Activated CD4-positive, alpha-beta T cell treated with anti-CD3 and anti-CD28 coated beads for 48 hours (primary cell): ENCODE measurements at regions not wholly inside any gene's neighbourhood (a gene's known extent, or its start where the extent isn't known, plus 50 kb on each side); places are given as distances from the start of the nearest gene placed in this dataset.
"Not testable (repeated sequence)": the region's sequence is repeated elsewhere in the genome, so short reads cannot be mapped to it uniquely, and the experiment has no call there.

Experiments
- DNase-seq: peaks from one replicate; pipeline ENCODE4 v3.0.0-alpha.2; 2020

DNA sequence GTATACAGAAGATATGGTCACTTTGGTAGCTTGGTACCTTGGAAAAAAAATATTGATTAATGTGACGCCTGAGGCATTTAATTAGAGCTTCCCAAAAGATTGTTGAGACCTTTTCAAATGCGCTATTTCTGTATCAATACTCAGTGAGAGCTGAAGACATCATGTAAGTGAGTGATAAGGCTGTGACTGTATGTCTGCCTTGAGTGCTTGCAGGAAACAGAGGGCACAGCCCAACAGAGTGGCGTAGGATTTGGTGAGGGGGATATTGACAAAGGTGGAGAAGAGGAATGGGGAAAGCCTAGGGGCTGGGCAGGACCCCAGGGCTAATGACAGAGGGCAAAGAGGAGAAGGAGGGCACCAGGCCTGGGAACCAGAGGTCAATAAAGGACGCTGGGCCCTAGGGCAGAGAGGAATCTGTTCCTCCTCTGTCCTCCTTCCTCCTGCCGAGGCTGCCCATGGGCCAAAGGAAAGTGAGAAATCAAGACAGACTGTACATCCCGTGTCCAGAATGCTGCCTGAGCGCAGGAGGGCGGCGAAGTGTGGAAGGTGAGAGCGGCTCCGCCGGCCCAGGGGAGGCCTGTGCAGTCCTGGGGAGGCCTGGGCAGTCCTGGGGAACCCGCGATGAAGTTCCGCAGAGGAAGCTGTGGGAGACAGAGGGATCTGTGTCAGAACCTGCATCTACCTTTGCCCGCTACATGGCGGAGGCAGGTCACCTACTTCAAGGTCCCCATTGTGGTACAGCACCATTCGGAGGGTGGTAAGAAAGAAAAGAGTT lies 228.6 kb upstream of the PIEZO2 start:
- DNase-seq: no peak

DNA sequence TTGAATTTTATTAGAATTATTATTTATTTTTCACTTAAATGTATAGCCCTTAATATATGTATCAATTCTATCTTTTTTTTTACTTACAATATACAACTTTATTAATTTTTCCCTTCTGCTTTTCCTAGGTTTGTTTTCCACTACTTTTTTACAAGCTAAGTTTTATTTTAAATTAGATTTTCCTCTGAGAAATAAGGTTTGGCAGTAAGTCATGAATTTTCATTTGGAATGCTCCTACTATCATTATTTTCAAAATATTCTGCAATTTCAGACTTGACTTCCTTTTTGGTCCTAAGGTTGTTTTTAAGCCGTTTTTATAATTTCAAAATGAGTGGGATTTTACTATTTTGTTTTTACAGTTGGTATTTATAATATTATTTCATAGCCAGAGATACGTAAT lies 222.8 kb upstream of the PIEZO2 start:
- DNase-seq: no peak

DNA sequence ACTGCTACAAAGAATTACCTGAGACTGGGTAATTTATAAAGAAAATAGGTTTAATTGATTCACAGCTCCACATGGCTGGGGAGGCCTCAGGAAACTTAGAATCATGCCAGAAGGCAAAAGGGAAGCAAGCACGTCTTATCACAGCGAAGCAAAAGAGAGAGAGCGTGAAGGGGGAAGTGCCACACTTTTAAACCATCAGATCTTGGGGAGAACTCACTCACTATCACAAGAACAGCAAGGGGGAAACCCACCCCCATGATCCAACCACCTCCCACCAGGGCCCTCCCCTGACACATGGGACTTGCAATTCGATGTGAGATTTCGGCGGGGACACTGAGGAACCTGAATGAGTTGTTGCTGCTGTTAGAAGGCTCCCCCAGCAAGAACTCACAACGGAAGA lies 220.2 kb upstream of the PIEZO2 start:
- no peak for DNase-seq

DNA sequence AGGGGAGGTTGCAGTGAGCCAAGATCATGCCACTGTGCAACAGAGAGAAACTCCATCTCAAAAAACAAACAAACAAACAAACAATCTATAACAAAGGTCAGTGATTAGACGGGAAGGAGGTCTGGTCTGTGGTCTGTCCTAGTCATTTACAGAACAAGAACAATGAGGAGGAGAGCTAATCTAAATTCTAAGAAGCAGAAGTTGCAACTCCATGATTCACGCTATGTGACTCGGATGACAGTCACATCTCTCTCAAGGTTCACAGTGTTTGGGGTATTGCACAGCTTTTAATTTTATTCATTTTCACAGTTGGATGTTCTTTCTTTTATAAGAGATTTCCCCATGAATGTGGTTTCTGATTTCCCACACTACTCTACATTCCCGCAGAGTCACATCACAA lies 218.7 kb upstream of the PIEZO2 start:
- DNase-seq: no peak

DNA sequence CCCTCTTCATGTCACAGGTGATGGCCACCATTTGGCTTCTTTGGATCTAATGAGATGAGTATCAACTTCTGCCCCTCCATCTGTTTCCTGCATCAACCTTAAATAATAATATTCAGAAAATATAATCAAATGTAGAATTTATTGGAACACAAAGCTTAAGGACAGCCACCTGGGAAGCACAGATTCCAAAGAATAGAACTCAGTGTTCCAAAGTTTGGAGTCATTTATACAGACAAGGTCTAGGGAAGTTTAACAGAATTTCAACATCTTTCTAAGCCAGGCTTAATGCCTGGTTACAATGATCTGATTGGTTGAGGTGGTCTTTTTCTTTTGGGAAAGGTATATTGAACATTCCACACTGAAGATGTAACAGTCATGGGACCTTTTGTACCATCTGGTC lies 218.0 kb upstream of the PIEZO2 start:
- DNase-seq: no peak

DNA sequence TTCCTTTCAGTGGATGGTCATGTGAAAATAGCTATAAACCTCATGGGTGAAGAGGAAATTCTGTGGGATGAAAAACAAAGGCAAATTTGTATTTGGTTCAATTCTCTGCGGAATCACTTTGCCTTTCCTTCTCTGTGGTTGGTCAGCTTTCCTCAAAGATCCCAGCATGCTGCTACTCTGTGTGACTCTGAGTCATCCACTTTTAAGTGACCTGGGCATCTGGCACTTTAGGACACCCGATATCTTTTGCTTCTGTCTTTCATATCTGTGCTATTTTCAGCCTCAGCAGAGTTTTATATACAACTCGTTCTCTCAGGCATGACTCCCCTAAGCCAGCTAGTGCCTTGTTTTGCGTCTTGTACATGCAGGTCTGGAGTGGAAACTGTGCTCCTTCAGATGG lies 217.0 kb upstream of the PIEZO2 start:
- DNase-seq: no peak

DNA sequence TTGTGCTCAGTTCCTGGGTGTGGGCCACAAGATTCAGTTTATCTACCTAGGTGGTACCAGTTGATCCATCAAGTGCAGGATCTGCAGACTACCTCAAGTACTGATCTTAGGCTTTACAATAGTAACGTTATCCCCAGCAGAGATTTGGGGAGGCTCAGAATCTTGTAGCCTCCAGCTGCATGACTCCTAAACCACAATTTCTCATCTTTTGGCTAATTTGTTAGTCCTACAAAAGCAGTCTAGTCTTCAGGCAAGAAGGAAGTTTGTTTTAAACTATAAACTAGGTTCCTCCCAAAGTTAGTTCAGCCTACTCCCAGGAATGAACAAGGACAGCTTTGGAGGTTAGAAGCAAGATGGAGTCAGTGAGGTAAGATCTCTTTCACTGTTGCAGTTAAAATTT lies 213.5 kb upstream of the PIEZO2 start:
- no peak for DNase-seq

DNA sequence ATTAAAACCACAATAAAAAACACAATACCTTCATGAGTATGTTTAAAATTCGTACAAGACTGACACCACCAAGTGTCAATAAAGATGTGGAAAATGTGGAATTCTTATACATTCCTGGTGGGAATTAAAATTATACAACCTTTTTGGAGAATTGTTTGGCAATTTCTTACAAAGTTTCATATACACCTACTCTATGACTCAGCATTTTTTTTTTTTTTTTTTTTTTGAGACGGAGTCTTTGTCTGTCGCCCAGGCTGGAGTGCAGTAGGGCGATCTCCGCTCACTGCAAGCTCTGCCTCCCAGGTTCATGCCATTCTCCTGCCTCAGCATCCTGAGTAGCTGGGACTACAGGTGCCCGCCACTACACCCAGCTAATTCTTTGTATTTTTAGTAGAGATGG lies 212.5 kb upstream of the PIEZO2 start:
- not testable (repeated sequence) for DNase-seq

DNA sequence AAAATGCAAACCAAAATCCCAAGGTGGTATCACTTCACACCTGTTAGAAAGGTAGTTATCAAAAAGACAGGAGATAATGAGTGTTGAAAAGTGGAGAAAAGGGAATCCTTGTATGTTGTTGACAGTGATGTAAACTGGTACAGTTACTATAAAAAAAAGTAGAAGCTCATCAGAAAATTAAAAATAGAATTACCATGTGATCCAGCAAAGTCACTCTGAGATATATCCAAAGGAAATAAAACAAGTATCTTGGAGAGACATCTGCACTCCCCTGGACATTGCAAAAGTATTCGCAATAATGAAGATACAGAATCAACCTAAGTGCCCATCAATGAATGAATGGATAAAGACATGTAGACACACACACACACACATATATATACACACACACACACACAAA lies 208.3 kb upstream of the PIEZO2 start:
- DNase-seq: no peak

DNA sequence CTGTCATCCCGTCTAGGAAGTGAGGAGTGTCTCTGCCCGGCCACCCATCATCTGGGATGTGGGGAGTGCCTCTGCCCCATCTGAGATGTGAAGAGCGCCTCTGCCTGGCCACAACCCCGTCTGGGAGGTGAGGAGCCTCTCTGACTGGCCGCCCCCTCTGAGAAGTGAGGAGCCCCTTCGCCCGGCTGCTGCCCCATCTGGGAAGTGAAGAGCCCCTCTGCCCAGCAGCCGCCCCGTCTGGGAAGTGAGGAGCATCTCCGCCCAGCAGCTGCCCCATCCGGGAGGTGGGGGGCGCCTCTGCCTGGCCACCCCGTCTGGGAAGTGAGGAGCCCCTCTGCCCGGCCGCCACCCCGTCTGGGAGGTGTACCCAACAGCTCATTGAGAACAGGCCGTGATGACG lies 195.2 kb upstream of the PIEZO2 start:
- not testable (repeated sequence) for DNase-seq

DNA sequence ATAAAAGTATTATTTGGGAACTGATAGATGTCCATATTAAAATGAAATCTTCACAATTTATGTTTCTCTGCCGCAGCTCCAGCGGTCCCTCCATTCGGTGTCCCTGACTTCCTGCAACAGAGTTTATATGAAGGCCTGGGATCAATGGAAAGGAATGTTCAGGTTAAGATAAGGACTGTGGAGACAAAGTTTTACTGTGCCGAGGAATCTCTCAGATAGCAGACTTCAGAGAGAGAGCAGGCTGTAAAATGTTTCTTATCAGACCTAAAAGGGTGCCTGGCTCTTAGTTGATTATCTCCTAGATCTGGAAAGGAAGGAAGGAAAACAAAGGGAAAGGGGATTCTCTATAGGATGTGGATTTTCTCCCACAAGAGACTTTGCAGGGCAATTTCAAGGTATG lies 193.7 kb upstream of the PIEZO2 start:
- no peak for DNase-seq

DNA sequence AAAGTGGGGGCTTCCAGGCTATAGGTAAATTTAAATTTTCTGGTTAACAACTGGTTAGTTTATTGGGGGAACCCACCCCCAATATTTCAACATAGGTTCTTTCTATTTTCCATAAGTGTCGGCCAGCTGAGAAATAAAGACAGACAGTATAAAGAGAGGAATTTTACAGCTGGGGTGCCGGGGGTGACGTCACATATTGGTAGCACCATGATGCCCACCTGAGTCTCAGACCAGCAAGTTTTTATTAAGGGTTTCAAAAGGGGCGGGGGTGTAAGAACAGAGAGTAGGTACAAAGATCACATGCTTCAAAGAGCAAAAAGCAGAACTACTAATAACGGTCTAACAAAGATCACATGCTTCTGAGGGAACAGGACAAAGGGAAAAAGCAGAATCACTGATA lies 192.7 kb upstream of the PIEZO2 start:
- not testable (repeated sequence) for DNase-seq

DNA sequence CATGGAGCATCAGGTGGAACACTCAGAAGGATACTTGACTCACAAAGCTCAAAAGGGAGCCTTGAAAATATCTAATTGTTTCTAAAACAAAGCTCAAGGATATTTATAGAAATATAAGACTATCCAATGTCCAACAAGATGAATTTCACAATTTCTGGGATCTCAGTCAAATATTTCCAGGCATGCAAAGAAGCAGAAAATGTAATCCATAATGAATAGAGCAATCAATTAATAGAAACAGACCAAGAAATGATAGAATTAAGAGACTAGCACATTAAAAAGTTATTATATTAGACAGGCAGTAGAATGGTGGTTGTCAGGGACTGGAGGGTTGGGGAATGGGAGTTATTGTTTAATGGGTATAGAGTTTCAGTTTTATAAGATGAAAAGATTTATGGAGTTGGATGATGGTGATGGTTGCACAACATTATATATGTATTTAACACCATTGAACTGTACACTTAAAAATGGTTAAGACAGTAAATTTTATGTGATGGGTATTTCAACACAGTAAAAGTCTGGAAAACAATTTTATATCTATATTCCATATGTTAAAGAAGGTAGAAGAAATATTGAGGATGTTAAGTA lies 189.9 kb upstream of the PIEZO2 start:
- DNase-seq: no peak

DNA sequence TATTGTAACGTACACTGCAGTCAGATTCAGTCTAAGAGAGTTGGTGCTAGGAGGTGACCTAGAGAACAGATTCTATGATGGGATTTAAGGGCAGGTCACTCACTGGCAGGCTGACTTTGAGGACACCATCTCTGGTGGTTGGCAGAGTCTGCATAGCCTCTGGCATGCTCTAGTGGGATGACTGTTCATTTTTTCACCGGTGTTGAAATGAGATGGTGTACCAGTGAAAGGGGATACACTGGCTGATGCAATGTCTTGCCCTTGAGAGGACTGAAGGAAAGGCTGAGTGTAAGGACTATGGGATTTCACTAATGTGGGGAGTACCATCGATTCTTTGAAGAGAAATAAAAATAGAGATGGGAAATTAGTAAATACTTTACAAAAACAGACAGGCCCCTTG lies 186.9 kb upstream of the PIEZO2 start:
- no peak for DNase-seq

DNA sequence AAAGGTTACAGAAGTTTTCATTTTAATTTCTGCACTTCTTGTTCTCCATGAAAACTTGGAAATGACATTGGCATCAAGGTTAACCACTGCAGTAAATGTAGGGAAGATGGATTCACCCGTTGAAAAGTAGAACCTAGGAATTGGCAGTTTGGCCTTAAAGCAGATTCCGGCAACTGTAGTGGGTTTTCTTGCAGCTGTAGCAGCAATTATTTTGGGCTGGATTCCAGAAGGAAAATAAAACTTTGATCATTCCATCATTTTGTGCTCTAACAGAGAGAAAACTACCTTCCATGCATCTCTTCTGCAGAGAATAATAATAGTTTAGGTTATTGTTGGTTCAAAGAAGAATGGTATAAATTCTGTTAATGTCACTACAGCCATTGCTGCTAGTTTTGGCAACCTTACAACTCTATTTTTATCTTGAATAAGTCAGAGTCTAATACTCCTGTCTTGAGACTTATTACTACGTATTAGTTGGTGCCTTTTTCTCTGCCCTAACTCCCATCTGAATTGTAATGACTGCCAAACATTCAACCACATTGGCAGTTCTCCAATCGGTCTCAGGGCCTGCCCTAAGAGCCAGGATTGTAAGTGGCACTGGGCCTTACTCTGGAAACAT lies 178.1 kb upstream of the PIEZO2 start:
- no peak for DNase-seq

DNA sequence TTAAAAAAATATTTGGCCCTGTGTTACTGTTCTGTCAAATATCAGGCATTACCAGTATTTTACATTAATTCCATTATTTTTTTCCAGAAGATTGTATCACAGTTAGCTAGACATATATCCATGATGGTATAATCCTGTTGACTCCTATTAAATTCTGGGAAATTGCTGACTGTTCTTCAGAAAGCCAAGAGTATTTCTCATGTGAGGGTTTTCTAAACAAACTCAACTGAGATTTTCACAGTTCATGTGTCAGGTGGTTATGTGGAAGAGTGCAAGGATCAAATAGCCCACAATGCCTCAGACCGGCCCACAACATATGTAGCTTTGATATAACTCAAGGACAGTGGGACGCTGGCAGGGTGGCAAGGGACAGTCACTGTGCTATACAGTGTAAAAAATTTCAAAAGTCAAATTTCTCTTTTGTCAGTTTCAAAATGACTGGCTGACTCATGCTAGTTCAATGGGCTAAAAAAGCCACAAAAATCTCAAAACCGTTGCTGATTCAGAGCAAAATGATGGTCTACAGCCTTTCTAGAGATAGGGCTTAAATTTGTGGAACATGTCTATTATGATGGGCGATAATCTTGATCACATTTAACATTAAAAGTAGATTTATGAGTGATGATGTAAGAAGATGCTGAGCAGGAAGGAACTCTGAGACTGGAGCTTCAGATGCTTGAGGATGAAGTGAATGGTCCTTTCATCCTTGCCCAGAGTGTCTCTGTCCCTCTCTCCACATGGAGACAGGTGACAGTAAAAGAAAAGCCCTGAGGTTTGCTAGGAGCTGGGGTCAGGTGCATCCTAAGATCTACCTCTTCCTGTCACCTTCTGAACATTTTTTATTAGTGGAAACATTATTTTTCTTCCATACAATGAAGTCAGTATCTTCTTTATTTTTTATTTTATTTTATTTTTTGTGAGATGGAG lies 175.8 kb upstream of the PIEZO2 start:
- DNase-seq: peak; percentile 21

DNA sequence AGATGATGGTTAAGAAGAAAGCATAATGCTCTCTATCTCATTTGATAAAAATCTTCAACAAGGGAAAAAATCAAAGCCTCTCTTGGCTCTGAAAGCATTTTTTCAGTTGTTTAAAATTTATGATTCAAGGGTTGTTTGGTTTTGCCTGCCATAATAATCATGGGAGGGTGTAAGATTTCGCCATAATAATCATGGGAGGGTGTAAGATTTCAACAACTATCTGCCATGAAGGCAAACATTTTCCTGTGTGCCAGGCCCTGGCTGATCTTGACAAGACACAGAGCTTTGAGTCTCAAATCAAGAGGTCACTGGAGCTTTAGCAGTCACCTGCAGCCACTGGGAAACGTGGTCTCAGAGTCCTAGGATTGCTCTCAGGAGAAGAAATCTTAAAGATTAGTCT lies 175.1 kb upstream of the PIEZO2 start:
- no peak for DNase-seq

DNA sequence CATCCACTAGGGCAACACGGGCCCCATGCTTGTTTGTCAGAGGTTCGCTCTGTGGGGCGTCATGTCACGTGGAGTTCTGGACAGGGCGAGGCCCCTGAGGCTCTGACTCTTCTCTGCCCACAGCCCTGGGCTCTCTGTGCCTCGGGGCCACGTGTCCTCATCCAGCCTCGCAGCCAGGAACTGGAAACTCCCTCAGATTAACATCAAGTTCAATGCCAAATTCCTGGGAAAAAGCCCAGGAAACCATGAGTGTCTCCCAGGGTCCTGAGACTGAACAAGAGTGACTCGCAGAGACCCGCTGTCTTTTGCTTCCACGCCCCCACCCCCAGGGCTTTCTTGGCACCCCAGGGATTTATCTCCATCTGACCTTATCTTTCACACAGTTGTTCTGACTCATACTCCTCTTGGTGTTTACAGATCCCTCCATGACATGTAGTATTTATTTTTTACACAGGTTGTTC lies 174.0 kb upstream of the PIEZO2 start:
- DNase-seq: no peak

DNA sequence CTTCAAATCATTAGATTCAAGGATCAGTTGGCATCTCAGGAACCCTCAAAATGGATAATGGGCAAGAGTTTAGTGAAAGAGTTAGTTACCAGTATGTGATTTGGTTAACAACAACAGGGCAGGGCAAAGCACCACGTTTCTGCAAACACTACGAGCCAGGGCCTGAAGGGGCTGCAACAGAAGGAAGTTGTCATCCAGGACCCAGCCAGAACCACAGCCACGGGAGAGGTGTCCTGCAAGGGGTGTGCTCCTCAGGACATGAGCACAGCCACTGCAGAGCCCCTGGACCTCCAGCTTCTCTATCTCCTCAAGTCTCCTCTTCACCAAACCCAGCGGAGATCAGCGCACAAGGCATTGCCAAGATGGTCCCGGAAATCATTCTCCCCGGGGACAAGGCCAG lies 173.3 kb upstream of the PIEZO2 start:
- no peak for DNase-seq

DNA sequence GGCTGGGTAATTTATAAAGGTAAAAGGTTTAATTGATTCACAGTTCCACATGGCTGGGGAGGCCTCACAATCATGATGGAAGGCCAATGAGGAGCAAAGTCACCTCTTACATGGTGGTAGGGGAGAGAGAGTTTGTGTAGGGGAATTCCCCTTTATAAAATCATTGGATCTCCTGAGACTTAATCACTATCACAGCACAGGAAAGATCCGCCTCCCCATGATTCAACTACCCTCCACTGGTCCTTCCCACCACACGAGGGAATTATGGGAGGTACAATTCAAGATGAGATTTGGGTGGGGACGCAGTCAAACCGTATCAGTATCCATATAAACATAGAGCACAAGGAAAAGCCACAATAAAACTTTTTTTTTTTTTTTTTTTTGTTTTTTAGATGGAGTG lies 172.6 kb upstream of the PIEZO2 start:
- no peak for DNase-seq

DNA sequence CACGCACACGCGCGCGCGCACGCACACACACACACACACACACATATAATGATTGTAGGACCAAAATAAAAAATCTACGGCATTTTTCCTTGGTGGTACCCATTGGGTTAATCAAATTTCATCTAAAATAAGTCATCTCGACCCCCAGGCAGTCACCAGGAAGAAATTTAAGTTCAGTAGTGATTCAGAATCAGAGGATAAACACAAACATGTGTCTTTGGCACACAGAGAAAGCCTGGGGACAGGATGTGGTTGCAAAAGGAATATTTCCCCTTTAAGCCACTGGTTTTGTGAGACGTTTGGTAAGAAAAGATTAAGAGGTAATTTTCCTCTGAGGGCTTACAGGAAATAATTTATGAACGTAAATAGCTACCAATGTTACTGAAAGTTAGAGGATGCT lies 171.6 kb upstream of the PIEZO2 start:
- DNase-seq: no peak

DNA sequence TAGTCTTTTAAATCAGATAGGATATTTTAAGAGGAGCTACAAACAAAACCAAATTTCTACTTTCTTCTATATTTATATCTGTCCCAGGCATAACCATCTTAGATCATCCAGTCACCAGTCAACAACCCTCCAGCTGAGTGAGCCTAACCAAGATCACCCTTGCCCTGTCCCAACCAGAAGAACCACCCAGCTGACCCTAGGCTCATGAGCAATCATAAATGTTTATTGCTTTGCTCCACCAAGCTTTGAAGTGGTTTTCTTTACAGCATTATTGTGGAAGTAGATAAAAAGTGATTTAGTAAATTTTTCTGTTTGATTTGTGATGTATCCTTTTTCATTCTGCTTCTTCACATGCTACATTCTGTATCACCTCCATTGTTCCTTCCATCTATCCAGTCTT lies 167.2 kb upstream of the PIEZO2 start:
- no peak for DNase-seq

DNA sequence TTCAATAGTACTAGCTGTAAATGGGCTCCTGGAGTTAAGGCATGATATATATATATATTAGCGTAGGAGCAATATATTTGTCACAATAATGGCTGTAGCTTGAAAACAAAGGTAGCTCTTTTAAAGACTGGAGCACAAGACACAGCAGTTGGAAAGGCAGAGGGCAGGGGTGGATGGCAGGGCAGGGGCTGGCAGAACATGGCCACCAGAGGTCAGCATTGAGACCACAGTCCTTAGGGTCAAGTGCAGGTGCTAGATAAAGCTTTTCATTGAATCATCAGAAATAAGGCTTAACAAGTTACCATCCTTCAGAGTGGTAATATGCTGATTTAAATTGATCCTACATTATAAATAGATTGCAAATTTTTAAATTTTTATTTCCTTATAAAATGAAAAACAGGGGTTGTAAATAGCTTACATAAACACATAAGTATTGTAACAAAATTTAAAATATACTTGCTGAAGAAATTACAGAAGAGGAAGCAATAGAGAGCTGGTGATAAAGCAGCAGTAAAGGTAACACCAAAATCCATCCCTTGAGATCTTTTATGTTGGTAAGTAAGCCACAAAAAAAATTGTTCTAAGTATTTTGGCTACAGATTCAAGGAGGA lies 161.2 kb upstream of the PIEZO2 start:
- peak; percentile 55 for DNase-seq
